GM12873 (cell line): ENCODE measurements at regions not wholly inside any gene's neighbourhood (a gene's known extent, or its start where the extent isn't known, plus 50 kb on each side); places are given as distances from the start of the nearest gene placed in this dataset.

Source experiments
- CTCF ChIP-seq: IDR thresholded peaks from 2 replicates; pipeline ENCODE4 v1.5.1; 2012; ENCODE audit warnings: low read depth, mild to moderate bottlenecking, moderate library complexity, low read length, control low read depth; ENCODE audit not compliant: insufficient read depth; ENCODE audit errors: missing control alignments

GRCh38 chr6:132139611-132140010, 188.4 kb upstream of the CCN2 start:
- TF ChIP-seq CTCF: no peak

- TF ChIP-seq CTCF: no peak
These were observed 185.8 kb upstream of the CCN2 start for GRCh38 chr6:132136981-132137380.

GRCh38 chr6:132135409-132135808, 184.2 kb upstream of the CCN2 start:
- TF ChIP-seq CTCF: no peak

GRCh38 chr6:132133736-132134445, 182.7 kb upstream of the CCN2 start:
- no peak for TF ChIP-seq CTCF

GRCh38 chr6:132132924-132133639, 181.9 kb upstream of the CCN2 start:
- TF ChIP-seq CTCF: no peak

- no peak for TF ChIP-seq CTCF
These were observed 181.2 kb upstream of the CCN2 start for GRCh38 chr6:132132422-132132821.

- no peak for TF ChIP-seq CTCF
These were observed 180.6 kb upstream of the CCN2 start for GRCh38 chr6:132131758-132132157.
